GM21528 (cell line): ENCODE measurements at regions not wholly inside any gene's neighbourhood (a gene's known extent, or its start where the extent isn't known, plus 50 kb on each side); places are given as distances from the start of the nearest gene placed in this dataset.
A peak's percentile ranks its signal among the peaks of the same experiment; 100 is the strongest.

Experiments used
- ATAC-seq: cut with Tn5 transposase; IDR thresholded peaks from one replicate; pipeline ENCODE4 v1.9.1; 2021; ENCODE audit warnings: mild to moderate bottlenecking, moderate library complexity; ENCODE audit not compliant: unreplicated experiment, low FRiP score

- peak; percentile 74 for ATAC-seq
These were observed 607.7 kb downstream of the PYDC2 start for GRCh38 chr3:192068464-192069254.

DNA sequence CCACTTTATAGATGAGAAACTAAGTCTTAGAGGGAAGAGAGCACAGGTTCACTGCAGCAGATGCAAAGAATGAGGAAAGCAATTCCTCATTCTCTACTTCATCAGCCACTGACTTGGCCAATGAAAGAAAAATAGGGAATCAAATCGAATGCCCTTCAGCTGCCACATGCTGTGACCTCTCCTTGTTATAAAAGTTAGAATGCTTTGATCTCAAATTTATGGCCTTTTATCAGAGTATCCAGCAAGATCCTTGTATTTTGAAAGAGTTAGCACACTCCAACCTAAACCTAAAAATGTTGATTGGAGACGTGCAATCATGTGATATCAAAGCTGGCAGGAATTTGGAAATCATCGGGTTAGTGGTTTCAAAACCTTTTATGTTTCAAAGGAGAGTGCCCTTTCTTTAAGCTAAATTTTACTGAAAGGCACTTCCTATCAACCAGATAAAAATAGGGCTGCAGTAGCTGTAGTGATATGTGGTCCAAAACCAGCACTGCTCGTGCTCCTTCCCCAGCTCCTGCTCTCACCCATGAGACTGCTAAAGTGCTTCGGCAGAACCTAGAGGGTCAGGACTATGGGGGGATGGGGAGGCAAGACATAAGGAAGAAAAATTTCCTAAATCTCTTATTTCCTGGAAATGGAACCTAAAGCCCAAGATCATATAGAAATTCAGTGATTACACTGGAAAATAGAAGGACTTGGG, 617.0 kb downstream of the PYDC2 start:
- ATAC-seq: no peak

DNA sequence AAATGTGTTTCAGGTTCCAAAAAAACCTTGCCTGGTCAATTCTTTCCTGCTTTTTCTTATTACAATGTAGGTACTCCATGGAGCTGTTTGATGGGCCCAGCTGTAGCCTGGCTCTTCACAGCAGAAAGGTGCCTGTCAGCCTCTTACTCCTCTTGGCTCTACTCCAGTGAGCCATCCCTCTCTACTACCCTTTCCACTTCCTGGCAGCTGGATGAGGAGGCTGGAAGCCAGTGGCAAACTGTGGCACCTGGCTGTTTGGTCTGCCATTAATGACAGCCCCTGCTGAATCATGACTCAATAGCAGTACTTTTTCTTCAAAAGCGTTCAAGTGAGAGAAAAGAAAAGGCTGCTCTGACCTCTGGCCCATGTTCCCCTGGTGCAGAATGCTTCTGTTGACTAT, 618.1 kb downstream of the PYDC2 start:
- no peak for ATAC-seq

DNA sequence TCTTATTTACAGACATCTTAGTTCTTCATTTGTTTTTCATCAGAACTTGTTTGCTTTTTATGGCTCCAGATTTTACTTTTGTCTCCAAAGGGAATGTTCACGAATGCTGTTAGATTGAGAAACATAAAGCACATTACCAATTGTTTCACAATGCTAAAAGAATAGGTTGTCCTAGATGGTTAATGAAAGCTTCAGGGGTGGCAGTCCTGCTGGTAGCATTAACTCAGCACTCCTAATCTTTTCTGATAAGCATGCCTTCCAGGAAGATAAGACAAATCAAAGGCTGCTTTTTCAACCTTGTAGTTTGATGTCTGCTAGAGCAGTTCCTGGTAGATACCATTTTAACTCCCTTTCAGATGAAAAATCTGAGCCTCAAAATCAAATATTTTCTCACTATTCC, 619.4 kb downstream of the PYDC2 start:
- ATAC-seq: no peak

GRCh38 chr3:192082730-192083660, 622.0 kb downstream of the PYDC2 start:
- ATAC-seq: peak; percentile 92
